ENCODE measurements at regions not wholly inside any gene's neighbourhood (a gene's known extent, or its start where the extent isn't known, plus 50 kb on each side); places are given as distances from the start of the nearest gene placed in this dataset.
A peak's percentile ranks its signal among the peaks of the same experiment; 100 is the strongest.

DNA sequence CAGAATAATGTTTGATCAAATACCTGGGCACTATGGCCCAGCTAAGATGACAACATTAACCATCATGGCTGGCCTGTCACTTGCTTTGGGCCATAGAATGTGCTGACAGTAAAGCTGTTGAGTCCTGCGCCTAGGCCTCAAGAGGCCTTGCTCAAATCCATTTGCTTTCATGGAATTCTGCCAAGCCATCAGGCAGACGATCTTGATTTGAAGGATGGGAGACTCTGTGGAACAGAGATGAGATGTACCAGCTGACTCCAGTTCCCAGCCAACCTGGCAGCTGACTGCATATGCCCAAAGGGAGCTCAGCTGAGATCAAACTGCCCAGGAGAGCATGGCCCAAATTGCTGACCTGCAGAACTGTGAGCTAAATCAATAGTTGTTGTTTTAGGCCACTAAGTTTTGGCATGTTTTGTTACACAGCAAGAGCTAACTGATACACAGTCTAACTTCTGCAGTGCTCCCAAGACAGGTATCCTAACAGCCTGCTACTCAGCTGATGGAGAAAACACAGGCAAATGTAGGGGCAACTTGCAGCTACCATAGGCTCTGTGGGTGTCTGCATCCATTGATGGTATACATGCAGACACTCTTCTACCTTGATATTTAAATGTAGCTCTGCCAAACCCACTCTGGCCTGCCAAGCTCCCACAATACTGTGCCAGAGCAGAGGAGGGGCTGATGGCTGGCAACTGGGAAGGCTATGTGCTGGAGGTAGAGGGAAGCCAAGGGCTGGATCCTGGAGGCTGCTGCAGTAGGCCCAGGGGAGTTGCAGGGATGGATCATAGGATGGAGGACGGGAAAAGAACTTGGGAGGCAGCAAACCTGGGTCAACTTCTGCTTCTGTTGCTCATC, 55.2 kb upstream of the RNF24 start:
- DNase-seq (ENCODE audit: low read depth in 2 of 2), result no peak

DNA sequence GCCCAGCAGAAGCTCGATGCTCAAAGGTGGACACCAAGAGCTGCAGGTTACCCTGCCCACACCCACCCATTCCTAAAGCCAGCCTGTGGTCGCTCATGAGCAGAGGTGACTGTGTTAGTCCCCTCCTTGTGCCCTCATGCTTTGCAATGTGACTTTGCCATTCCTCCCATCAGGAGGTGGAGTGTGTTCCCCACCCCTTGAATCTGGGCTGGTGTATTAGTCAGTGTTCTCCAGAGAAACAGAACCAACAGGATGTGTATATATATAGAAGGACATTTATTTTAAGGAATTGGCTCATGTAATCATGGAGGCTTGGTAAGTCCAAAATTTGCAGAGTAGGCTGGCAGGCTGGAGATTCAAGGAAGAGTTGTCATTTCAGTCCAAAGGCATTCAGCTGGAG, 54.4 kb upstream of the RNF24 start:
- no peak for DNase-seq (ENCODE audit: low read depth in 2 of 2)

DNA sequence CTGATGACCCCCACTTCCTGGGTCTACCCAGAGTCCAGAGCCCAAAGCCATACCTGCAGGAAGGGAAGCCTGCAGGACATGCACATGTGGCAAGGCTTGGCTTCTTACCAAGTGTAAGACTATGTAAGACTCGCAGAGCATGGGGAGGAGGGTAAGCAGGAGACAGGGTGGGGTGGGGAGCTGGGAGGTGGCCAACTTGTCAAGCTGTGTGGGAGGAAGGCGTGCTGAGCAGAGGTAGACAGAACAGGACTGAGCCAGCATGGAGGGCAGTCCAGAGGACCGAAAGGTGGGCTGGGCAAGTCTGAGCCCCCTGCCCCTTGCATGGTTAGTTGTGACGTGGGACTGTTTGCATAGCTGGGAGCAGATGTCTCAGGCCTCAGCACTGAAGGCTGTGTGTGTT, 53.4 kb upstream of the RNF24 start:
- DNase-seq (ENCODE audit: low read depth in 2 of 2), result no peak

DNA sequence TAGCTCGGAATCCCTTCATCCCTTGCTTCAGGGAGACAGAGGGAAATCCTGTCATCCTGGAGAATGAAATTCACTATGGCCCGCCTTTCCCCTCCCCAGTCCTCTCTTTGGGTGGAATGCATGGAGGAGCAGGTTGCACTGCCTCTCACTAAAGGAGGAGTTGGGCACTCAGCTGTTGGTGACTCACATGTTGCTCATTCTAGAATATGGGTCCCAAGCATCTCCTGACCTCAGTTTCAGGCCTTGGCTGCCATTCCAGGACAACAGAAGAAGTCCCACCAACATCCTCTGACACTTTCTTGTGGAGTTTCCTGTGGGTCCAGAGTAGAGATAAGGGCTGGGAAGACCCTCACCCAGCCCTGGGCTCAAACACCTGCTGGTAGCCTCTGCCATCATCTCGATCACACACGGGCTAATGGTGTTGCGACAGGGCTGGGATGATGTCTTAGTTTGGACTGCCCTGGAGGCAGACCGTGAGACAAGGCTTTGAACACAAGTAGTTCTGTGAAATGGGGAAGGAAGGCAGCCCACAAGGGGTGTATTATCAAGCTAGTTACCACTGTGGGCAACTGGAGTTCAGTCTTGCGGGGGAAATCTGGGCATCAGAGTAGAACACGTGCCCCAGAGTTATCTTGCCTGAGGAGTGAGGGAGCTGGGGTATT, 52.4 kb upstream of the RNF24 start:
- DNase-seq (ENCODE audit: low read depth in 2 of 2), result no peak

DNA sequence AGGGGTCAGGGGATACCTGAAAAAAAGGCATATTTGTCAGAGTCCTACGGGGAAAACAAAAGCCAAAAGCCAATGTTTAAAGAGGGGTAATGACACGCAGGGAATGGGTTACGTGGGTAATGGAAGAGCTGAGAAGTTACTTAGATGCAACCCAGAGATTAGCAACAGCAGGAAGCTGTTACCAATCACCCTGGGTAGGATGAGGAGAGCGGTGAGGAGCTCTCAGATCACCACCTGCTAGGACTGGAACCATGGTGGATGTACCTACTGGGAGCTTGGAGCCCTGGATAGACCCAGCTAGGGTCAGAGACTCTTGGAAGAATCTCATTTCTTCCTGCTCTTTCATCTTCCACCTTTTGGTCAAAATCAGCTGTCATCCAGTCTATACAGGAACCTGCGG, 51.2 kb upstream of the RNF24 start:
- DNase-seq (ENCODE audit: low read depth in 2 of 2), result no peak

DNA sequence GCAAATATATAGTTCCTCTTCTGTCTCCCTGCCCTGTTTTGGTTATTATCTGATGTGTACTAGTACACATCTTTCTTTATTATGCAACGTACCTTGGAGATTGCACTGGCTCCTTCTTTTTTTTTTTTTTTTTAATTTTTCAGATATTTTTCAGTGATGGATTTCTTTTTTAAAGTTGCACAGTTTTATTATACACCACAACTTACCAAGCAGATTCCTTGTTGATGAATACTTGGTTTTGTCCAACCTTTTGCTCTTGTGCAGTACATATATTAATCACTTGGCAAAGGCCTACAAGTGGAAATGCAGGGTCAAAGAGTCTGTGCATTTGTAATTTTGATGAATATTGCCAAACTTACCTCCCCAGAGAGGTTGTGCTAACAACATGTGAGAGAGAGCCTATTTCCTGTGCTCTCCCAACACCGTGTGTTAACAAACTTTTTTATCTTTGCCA, 50.1 kb upstream of the RNF24 start:
- DNase-seq (ENCODE audit: low read depth in 2 of 2), result peak; percentile 91 to 92

All from fibroblast of skin of left quadriceps (primary cell).